Kidney (tissue), 13 donors: ENCODE measurements at regions not wholly inside any gene's neighbourhood (a gene's known extent, or its start where the extent isn't known, plus 50 kb on each side); places are given as distances from the start of the nearest gene placed in this dataset.
"Not testable (repeated sequence)": the region's sequence is repeated elsewhere in the genome, so short reads cannot be mapped to it uniquely, and the experiment has no call there.

Experiments used
- DNase-seq, 5 donors: peaks; one replicate each; pipeline ENCODE4 v3.0.0-alpha.2; 2013 to 2020
- FAIRE-seq: peaks from 2 replicates; lab custom pipeline; 2012; peaks lifted over from hg19 to GRCh38; lab: Jason Lieb, UNC
- H3K27ac ChIP-seq, 2 donors: one replicate each; pipeline ENCODE4 v1.7.0; 2013; ENCODE audit warnings: low read depth in 2 of 2, low read length in 2 of 2, inconsistent platforms in 1 of 2
- H3K27me3 ChIP-seq: one replicate; pipeline ENCODE4 v1.7.1; 2013; ENCODE audit warnings: low read length, inconsistent platforms; ENCODE audit not compliant: control insufficient read depth, insufficient read depth
- H3K36me3 ChIP-seq, 3 donors: one replicate each; pipeline versions ENCODE4 v1.7.0 to v1.7.1; 2013; ENCODE audit warnings: low read length in 3 of 3, control low read depth in 1 of 3, inconsistent platforms in 1 of 3; ENCODE audit not compliant: insufficient read depth in 3 of 3, control insufficient read depth in 2 of 3
- H3K4me1 ChIP-seq, 3 donors: one replicate each; pipeline versions ENCODE4 v1.7.0 to v1.7.1; 2013; ENCODE audit warnings: low read length in 3 of 3, inconsistent platforms in 1 of 3, low read depth in 1 of 3; ENCODE audit not compliant: control insufficient read depth in 2 of 3, insufficient read depth in 2 of 3
- H3K4me3 ChIP-seq, 3 donors: one replicate each; pipeline versions ENCODE4 v1.7.0 to v1.8.1; 2013; ENCODE audit warnings: low read length in 3 of 3, control low read depth in 1 of 3, inconsistent platforms in 1 of 3
- H3K9ac ChIP-seq, 3 donors: one replicate each; pipeline versions ENCODE4 v1.7.0 to v1.7.1; 2013; ENCODE audit warnings: low read length in 3 of 3, control low read depth in 1 of 3, inconsistent platforms in 1 of 3
- H3K9me3 ChIP-seq, 3 donors: one replicate each; pipeline versions ENCODE4 v1.7.0 to v1.7.1; 2013; ENCODE audit warnings: low read length in 3 of 3, control low read depth in 1 of 3, inconsistent platforms in 1 of 3; ENCODE audit not compliant: control insufficient read depth in 2 of 3, insufficient read depth in 1 of 3
- intact Hi-C: fragments of 100-400 bp; cut with DNase I; formaldehyde crosslinking; loops from one replicate; pipeline ENCODE4 v1.11.1; 2022
- TF ChIP-seq, protein P1 (sequence below): IDR thresholded peaks from 3 replicates; pipeline ENCODE4 v1.5.1; 2012; ENCODE audit warnings: mild to moderate bottlenecking, moderate library complexity, borderline replicate concordance; ENCODE audit not compliant: insufficient read depth; ENCODE audit errors: extremely low read depth
- donor health status: control.
- donor health status: control.
- donor health status: control.
- donor health status: control.
- donor health status: control.
- donor health status: DM: yes; HTN: yes; CAD: no.
- donor health status: Normal renal cell carcinoma (clear cell type).

DNA sequence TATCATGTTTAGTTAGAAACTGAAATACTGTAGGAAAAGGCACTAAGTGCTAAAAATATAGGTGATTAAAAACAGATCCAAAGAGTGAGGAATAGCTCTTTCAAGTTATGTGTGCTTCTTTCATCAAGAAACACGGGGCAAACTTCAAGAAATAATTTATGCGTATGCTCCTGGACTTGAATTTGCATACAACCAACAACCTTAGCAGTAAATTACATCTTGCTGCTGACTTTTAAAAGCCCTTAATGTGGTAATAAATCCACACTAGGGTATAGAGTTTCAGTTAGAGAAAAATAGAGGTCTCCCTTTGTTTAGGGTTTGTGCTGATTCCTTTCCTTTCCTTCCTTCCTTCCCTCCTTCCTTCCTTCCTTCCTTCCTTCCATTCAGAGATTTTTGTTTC, 94.5 kb upstream of the GC start:
- no peak overlapping the region for H3K9ac ChIP-seq
- no peaks in the 10 kb centered on the region for H3K27me3 ChIP-seq
- TF ChIP-seq, protein P1, sequence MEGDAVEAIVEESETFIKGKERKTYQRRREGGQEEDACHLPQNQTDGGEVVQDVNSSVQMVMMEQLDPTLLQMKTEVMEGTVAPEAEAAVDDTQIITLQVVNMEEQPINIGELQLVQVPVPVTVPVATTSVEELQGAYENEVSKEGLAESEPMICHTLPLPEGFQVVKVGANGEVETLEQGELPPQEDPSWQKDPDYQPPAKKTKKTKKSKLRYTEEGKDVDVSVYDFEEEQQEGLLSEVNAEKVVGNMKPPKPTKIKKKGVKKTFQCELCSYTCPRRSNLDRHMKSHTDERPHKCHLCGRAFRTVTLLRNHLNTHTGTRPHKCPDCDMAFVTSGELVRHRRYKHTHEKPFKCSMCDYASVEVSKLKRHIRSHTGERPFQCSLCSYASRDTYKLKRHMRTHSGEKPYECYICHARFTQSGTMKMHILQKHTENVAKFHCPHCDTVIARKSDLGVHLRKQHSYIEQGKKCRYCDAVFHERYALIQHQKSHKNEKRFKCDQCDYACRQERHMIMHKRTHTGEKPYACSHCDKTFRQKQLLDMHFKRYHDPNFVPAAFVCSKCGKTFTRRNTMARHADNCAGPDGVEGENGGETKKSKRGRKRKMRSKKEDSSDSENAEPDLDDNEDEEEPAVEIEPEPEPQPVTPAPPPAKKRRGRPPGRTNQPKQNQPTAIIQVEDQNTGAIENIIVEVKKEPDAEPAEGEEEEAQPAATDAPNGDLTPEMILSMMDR, result no peak
- no peaks in the 10 kb centered on the region for H3K9me3 ChIP-seq
- intact Hi-C loops, result no loop called here
- no peaks in the 10 kb centered on the region for H3K4me1 ChIP-seq
- no peak overlapping the region for H3K27ac ChIP-seq
- H3K4me3 ChIP-seq, result no peak overlapping the region
- FAIRE-seq, result no peak
- H3K36me3 ChIP-seq, result no peaks in the 10 kb centered on the region
- DNase-seq, result peak in 2 of 5 donors; percentile 79 to 80

DNA sequence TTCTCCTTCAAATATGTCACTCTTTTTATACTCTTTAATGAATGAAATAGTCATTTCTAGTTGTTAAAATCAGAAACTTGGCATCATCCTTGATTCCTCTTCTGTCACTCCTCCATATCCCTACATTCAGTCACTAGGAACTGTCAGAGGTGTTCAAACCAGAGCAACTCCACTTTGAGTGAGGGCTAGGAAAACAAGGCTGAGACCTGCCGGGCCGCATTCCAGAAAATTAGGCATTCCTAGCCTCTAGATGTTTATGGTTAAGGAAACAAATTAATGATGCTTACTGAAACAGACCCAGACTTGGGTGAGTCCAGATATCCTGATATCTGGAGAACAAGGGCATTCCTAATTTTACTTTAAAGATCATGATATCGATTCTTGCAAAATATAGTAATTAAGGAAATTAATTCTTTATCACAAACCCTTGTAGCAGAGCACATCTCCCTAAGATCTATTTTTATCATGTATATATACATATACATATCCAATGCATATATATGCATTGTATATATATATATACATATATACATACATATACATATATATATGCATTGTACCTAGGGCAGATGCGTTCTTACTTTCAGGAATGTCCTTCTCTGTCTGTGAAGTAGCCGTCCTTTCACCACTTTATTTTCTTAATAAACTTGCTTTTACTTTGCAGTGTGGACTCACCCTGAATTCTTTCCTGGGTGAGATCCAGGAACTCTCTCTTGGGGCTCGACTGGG, 98.4 kb upstream of the GC start:
- DNase-seq (peak in 3 of 5 donors; percentile 60 to 78 (median 67)), FAIRE-seq (no peak)
- H3K9me3 ChIP-seq, result no peaks in the 10 kb centered on the region
- no peaks in the 10 kb centered on the region for H3K36me3 ChIP-seq
- intact Hi-C loops, result no loop called here
- TF ChIP-seq, protein P1, result no peak
- no peaks in the 10 kb centered on the region for H3K4me1 ChIP-seq
- no peak overlapping the region for H3K4me3 ChIP-seq
- no peak overlapping the region for H3K9ac ChIP-seq
- H3K27ac ChIP-seq, result no peak overlapping the region
- no peaks in the 10 kb centered on the region for H3K27me3 ChIP-seq

DNA sequence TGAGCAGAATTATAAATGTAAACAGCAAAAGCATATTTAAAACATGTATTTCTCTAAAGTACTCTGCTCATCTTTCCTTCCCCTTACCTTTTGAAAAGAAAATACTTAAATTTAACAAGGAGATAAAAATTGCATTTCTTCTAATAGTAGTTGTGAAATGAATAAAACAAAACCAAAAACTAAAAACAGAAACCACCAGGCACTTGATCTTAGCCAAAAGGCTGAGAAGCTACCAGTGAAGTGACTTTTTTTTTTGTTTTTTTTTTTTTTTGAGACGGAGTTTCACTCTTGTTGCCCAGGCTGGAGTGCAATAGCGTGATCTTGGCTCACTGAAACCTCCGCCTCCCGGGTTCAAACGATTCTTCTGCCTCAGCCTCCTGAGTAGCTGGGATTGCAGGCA, 116.5 kb upstream of the GC start:
- H3K27ac ChIP-seq, H3K4me1 ChIP-seq, H3K4me3 ChIP-seq, H3K9ac ChIP-seq, DNase-seq, H3K36me3 ChIP-seq, intact Hi-C loops, H3K27me3 ChIP-seq, FAIRE-seq, H3K9me3 ChIP-seq: not testable (repeated sequence)

DNA sequence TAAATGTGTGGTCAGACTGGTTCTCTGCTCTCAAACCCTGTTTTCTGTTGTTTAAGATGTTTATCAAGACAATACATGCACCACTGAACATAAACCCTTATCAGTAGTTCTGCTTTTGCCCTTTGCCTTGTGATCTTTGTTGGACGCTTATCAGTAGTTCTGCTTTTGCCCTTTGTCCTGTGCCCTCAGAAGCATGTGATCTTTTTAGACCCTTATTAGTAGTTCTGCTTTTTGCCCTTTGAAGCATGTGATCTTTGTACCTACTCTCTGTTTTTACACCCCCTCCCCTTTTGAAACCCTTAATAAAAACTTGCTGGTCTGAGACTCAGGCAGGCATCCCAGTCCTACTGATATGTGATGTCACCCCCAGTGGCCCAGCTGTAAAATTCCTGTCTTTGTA, 121.7 kb upstream of the GC start:
- intact Hi-C loops, H3K27me3 ChIP-seq, H3K4me1 ChIP-seq, H3K4me3 ChIP-seq, H3K27ac ChIP-seq, H3K9ac ChIP-seq, H3K36me3 ChIP-seq, H3K9me3 ChIP-seq, DNase-seq, FAIRE-seq: not testable (repeated sequence)
